Medulla oblongata (tissue), 1 donor: ENCODE measurements at regions not wholly inside any gene's neighbourhood (a gene's known extent, or its start where the extent isn't known, plus 50 kb on each side); places are given as distances from the start of the nearest gene placed in this dataset.

Source experiments
- DNase-seq: peaks from one replicate; pipeline ENCODE4 v3.0.0-alpha.2; 2015; ENCODE audit errors: extremely low spot score

DNA sequence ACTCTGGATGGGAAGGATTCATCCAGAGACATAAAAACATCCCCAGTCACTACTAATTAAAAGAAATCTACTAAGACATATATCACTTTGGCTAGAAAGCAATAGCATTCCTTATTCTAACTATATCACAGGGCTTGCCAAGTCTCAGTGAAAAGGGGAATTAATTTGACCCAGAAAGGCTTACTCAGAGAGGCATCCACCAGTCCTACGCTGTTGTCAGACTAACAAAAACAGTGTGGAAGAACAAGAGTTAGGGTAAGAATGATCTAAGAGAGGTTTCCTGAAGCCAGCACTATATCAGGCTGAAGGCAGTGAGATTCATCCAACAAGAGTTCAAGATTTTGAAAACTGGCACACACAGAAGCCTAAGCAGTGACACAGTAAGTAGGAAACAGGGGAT, 126.1 kb downstream of the GDAP2 start:
- no peak for DNase-seq

DNA sequence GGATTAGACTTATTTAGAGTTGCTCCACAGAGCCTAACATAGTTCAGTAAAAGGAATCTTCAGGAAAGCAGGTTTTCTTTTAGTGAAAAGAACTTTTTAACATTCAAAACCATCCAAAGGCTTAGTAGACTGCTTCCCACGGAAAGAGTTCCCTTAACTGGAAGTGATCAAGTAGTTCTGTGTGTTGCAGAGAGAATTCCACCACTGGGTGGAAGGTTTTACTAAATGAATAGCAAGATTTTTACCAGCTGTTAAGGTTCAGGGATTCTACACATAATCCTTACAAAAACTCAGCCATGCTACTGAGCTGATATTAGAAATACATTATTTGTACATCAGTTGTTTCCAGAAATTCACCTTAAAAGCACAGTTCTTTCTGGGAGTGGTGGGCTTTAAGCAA, 119.7 kb downstream of the GDAP2 start:
- no peak for DNase-seq

DNA sequence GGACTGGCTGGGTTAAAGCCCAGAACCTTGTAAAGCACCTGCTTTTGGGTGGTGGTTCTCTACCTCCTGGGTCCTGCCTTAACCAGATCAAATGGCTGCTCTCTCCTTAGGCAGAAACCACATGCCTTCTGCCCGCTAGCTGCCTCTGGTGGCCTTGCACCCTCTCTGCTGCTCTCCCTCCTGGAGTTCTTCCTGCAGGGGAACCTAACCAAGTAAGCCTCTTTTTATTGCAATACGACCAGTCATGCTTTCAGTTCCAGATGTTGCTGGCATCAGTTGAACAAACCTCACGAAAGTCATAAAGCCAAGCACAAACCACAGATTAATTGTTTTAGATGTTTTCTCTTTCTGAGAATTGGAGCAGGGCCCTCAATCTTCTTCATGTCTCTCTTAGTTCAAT, 118.9 kb downstream of the GDAP2 start:
- no peak for DNase-seq

DNA sequence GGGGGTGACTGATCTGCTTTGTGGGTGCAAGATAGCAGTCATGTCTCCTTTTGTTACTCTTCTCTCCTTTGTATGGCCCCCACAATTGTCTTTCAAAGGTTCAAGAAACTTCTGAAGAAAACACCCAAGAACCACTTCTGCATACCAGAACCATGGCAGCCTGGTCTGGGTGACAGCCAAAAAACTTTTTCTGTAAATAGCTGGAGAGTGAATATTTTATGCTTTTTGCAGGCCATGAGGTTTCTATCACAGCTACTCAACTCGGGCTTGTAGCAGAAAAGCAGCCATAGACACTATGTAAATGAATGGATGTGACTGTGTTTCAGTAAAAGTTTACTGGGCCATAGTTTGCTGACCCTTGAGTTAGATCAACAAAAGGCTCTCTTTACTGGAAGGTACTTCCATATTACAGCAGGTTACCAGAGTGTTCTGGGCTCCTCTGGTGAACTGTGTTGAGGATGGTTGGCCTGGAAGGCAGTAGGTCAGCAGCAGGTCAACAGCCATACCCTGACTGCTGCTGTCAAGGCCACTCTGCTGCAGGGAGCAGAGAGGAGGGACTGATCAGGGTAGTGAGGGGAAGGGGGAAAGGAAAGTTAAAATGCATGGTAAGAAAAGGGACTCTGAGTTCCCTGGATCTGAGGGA, 116.4 kb downstream of the GDAP2 start:
- no peak for DNase-seq
